CD4-positive, alpha-beta T cell treated with Interleukin-17A for 1 hour (primary cell): ENCODE measurements at regions not wholly inside any gene's neighbourhood (a gene's known extent, or its start where the extent isn't known, plus 50 kb on each side); places are given as distances from the start of the nearest gene placed in this dataset.

Source experiments
- DNase-seq: peaks from one replicate; pipeline ENCODE4 v3.0.0-alpha.2; 2020

GRCh38 chr1:144322598-144322997, 50.8 kb downstream of the PPIAL4E start:
- peak; percentile 4 for DNase-seq
